A549 (cell line): ENCODE measurements at regions not wholly inside any gene's neighbourhood (a gene's known extent, or its start where the extent isn't known, plus 50 kb on each side); places are given as distances from the start of the nearest gene placed in this dataset.

Experiments used
- ATAC-seq, 2 experiments: fragments of 200-7000 bp in 1 of 2; fragments of >200 bp in 1 of 2; cut with Nextera tagmentation in 1 of 2; cut with Tn5 transposase in 1 of 2; 3 replicates each; pipeline versions ENCODE4 v1.8.0 to v1.9.1; 2018 to 2020; ENCODE audit warnings: mild to moderate bottlenecking in 1 of 2, moderate library complexity in 1 of 2
- CTCF ChIA-PET: fragments of 300-600 bp; sonication (Branson Sonifier 250); formaldehyde crosslinking; extraction: SDS; loops from one replicate; lab custom pipeline; 2021; ENCODE audit warnings: antibody characterized with exemption, inconsistent platforms; lab: Yijun Ruan, JAX
- POLR2A ChIA-PET: fragments of 350-600 bp; formaldehyde crosslinking; extraction: SDS; loops from one replicate; lab custom pipeline; 2021; ENCODE audit warnings: antibody characterized with exemption, inconsistent platforms; lab: Yijun Ruan, JAX
- DNase-seq, 2 experiments: peaks; one replicate each; pipeline versions ENCODE4 v3.0.0 to v3.0.0-alpha.2; 2011 to 2016; ENCODE audit warnings: low read depth in 1 of 2, low spot score in 1 of 2
- FAIRE-seq: peaks from 2 replicates; lab custom pipeline; 2011; peaks lifted over from hg19 to GRCh38; lab: Jason Lieb, UNC
- H3K27ac ChIP-seq, 2 experiments: fragments of >200 bp; sonication (Bioruptor Twin); formaldehyde crosslinking; 3 replicates each; pipeline ENCODE4 v1.5.1; 2016 to 2017
- H3K4me1 ChIP-seq: fragments of >200 bp; sonication (Bioruptor Twin); formaldehyde crosslinking; 3 replicates; pipeline ENCODE4 v1.6.1; 2016
- H3K4me2 ChIP-seq: fragments of >200 bp; sonication (Bioruptor Twin); formaldehyde crosslinking; 3 replicates; pipeline ENCODE4 v1.6.1; 2016
- H3K4me3 ChIP-seq: fragments of >200 bp; sonication (Bioruptor Twin); formaldehyde crosslinking; 3 replicates; pipeline ENCODE4 v1.5.1; 2016
- H3K9me3 ChIP-seq: fragments of >200 bp; sonication (Bioruptor Twin); formaldehyde crosslinking; 3 replicates; pipeline ENCODE4 v1.6.1; 2016
- ATOH8 ChIP-seq: fragments of 250-450 bp; sonication (Bioruptor Pico); IDR thresholded peaks from 2 replicates; pipeline ENCODE4 v1.5.0; 2020; ENCODE audit warnings: low read depth, mild to moderate bottlenecking, moderate library complexity
- CHD2 ChIP-seq: fragments of 150-350 bp; IDR thresholded peaks from 2 replicates; pipeline ENCODE4 v1.6.1; 2014; ENCODE audit warnings: low read length; ENCODE audit not compliant: partially characterized antibody
- E2F6 ChIP-seq: IDR thresholded peaks from 2 replicates; pipeline ENCODE4 v1.6.1; 2012; ENCODE audit warnings: low read depth, borderline replicate concordance
- EHMT2 ChIP-seq: fragments of 200-600 bp; sonication (generic); IDR thresholded peaks from 2 replicates; pipeline ENCODE4 v1.6.1; 2016; ENCODE audit warnings: antibody characterized with exemption, low read depth, mild to moderate bottlenecking, moderate library complexity
- ELK1 ChIP-seq: fragments of 150-350 bp; IDR thresholded peaks from 2 replicates; pipeline ENCODE4 v1.6.1; 2014; ENCODE audit warnings: low read depth, mild to moderate bottlenecking, low read length
- EP300 ChIP-seq, 2 experiments: fragments of >200 bp; sonication (Bioruptor Twin); formaldehyde crosslinking; IDR thresholded peaks; 2 replicates in 1 of 2; 3 replicates in 1 of 2; pipeline ENCODE4 v1.6.1; 2016 to 2017
- FOXS1 ChIP-seq: fragments of 250-450 bp; sonication (Bioruptor Pico); IDR thresholded peaks from 2 replicates; pipeline ENCODE4 v1.5.0; 2020; ENCODE audit warnings: mild to moderate bottlenecking, moderate library complexity
- HDAC2 ChIP-seq: fragments of 200-600 bp; sonication (generic); IDR thresholded peaks from 2 replicates; pipeline ENCODE4 v1.6.1; 2016
- HOXB13 ChIP-seq: fragments of 250-450 bp; sonication (Bioruptor Pico); IDR thresholded peaks from 2 replicates; pipeline ENCODE4 v1.5.0; 2020; ENCODE audit warnings: low read depth, mild to moderate bottlenecking, moderate library complexity
- JUN ChIP-seq, 2 experiments: fragments of >200 bp; sonication (Bioruptor Twin); formaldehyde crosslinking; IDR thresholded peaks; 2 replicates in 1 of 2; 3 replicates in 1 of 2; pipeline ENCODE4 v1.6.1; 2016 to 2017
- JUNB ChIP-seq: fragments of >200 bp; sonication (Bioruptor Twin); formaldehyde crosslinking; IDR thresholded peaks from 2 replicates; pipeline ENCODE4 v1.6.1; 2016
- KDM1A ChIP-seq: fragments of 200-600 bp; sonication (generic); IDR thresholded peaks from 2 replicates; pipeline ENCODE4 v1.6.1; 2016; ENCODE audit warnings: low read depth, mild to moderate bottlenecking
- PHF8 ChIP-seq: fragments of 200-600 bp; sonication (generic); IDR thresholded peaks from 2 replicates; pipeline ENCODE4 v1.6.1; 2016; ENCODE audit warnings: low read depth, mild to moderate bottlenecking, antibody characterized with exemption, moderate library complexity, borderline replicate concordance
- POLR2AphosphoS2 ChIP-seq: conservative IDR thresholded peaks from 2 replicates; pipeline ENCODE4 v1.6.1; 2012; ENCODE audit warnings: low read length, improper control_type of control experiment, inconsistent platforms
- RNF2 ChIP-seq: fragments of 200-600 bp; sonication (generic); IDR thresholded peaks from 2 replicates; pipeline ENCODE4 v1.6.1; 2016; ENCODE audit warnings: low read depth, mild to moderate bottlenecking, antibody characterized with exemption, moderate library complexity, borderline replicate concordance
- TFCP2L1 ChIP-seq: fragments of 250-450 bp; sonication (Bioruptor Pico); IDR thresholded peaks from 2 replicates; pipeline ENCODE4 v1.5.0; 2021; ENCODE audit warnings: mild to moderate bottlenecking
- TP53 ChIP-seq: fragments of 250-450 bp; sonication (Bioruptor Pico); IDR thresholded peaks from 2 replicates; pipeline ENCODE4 v1.5.0; 2021; ENCODE audit warnings: mild to moderate bottlenecking, moderate library complexity
- ZC3H11A ChIP-seq: fragments of 450-650 bp; IDR thresholded peaks from 2 replicates; pipeline ENCODE4 v1.6.1; 2014; ENCODE audit warnings: antibody characterized with exemption, mild to moderate bottlenecking
- WGBS: methylation state at CpG from one replicate; pipeline ENCODE4 v1.1.6; 2017; ENCODE audit errors: missing lambda C conversion rate; 5-methylcytosine and 5-hydroxymethylcytosine counted together

- H3K27ac ChIP-seq: no peak overlapping the region
- ATAC-seq (no peak), DNase-seq (no peak), FAIRE-seq (no peak)
- no peak overlapping the region for H3K4me2 ChIP-seq
- TF ChIP-seq EP300 (IDR thresholded peaks at IDR 0.05) (no peak), EHMT2 (no peak), ATOH8 (CRISPR knock-in tag) (no peak), ELK1 (no peak), RNF2 (no peak), KDM1A (no peak), PHF8 (no peak), POLR2AphosphoS2 (no peak), FOXS1 (no peak), TFCP2L1 (CRISPR knock-in tag) (no peak)
- WGBS: 34% methylated on average over 6 of the region's 6 CpGs
- ChIA-PET POLR2A (no interaction called here), CTCF (no interaction called here)
- no peak overlapping the region for H3K4me3 ChIP-seq
- H3K4me1 ChIP-seq: no peaks in the 10 kb centered on the region
- no peaks in the 10 kb centered on the region for H3K9me3 ChIP-seq
Measured at GRCh38 chr13:100725472-100725871, 50.9 kb upstream of the TMTC4 start.

GRCh38 chr13:100724568-100724967 lies 50.0 kb upstream of the TMTC4 start:
- 75% methylated on average over 4 of the region's 4 CpGs for WGBS
- Histone ChIP-seq H3K9me3 (no peaks in the 10 kb centered on the region), H3K4me3 (no peak overlapping the region), H3K4me2 (no peak overlapping the region), H3K4me1 (no peaks in the 10 kb centered on the region), H3K27ac (no peak overlapping the region)
- ChIA-PET CTCF (no interaction called here), POLR2A (no interaction called here)
- DNase-seq: no peak
- no peak for TF ChIP-seq TFCP2L1 (CRISPR knock-in tag)
- TF ChIP-seq HOXB13 (CRISPR knock-in tag): no peak
- no peak for TF ChIP-seq JUN (IDR thresholded peaks at IDR 0.05)
- TF ChIP-seq FOXS1: no peak
- no peak for TF ChIP-seq TP53 (CRISPR knock-in tag)
- TF ChIP-seq HDAC2: no peak
- no peak for TF ChIP-seq ZC3H11A
- TF ChIP-seq E2F6: no peak
- no peak for TF ChIP-seq CHD2
- no peak for TF ChIP-seq JUNB
- no peak for ATAC-seq
- FAIRE-seq: no peak
